Keratinocyte (primary cell): ENCODE measurements at regions not wholly inside any gene's neighbourhood (a gene's known extent, or its start where the extent isn't known, plus 50 kb on each side); places are given as distances from the start of the nearest gene placed in this dataset.

Source experiments
- DNase-seq: peaks from one replicate; pipeline ENCODE4 v3.0.0-alpha.2; 2011; ENCODE audit warnings: low read depth, missing footprints, low spot score
- FAIRE-seq: peaks from 2 replicates; lab custom pipeline; 2011; peaks lifted over from hg19 to GRCh38; lab: Jason Lieb, UNC
- H2AFZ ChIP-seq: 2 replicates; pipeline ENCODE4 v1.6.0; 2012; ENCODE audit warnings: low read length, control low read depth, inconsistent platforms; ENCODE audit not compliant: control insufficient read depth
- H3K27ac ChIP-seq: 2 replicates; pipeline ENCODE4 v1.5.1; 2011; ENCODE audit warnings: low read length; ENCODE audit not compliant: control insufficient read depth, insufficient read depth
- H3K27me3 ChIP-seq: 3 replicates; pipeline ENCODE4 v1.6.0; 2011; ENCODE audit warnings: low read length; ENCODE audit not compliant: control insufficient read depth, insufficient read depth; ENCODE audit errors: extremely low read depth
- H3K36me3 ChIP-seq, 2 experiments: 2 replicates in 1 of 2; 3 replicates in 1 of 2; pipeline ENCODE4 v1.5.1; 2011; ENCODE audit warnings: low read length in 2 of 2, mild to moderate bottlenecking in 1 of 2; ENCODE audit not compliant: control insufficient read depth in 2 of 2, insufficient read depth in 2 of 2; ENCODE audit errors: extremely low read depth in 1 of 2
- H3K4me1 ChIP-seq: 3 replicates; pipeline ENCODE4 v1.5.1; 2011; ENCODE audit warnings: low read length; ENCODE audit not compliant: control insufficient read depth, insufficient read depth; ENCODE audit errors: extremely low read depth
- H3K4me2 ChIP-seq: 3 replicates; pipeline ENCODE4 v1.6.0; 2011; ENCODE audit warnings: low read depth, low read length; ENCODE audit not compliant: control insufficient read depth, insufficient read depth; ENCODE audit errors: extremely low read depth
- H3K4me3 ChIP-seq, 3 experiments: fragments of 200-600 bp in 1 of 3; sonication (generic) in 1 of 3; 2 replicates in 2 of 3; 3 replicates in 1 of 3; pipeline ENCODE4 v1.5.1; 2011 to 2016; ENCODE audit warnings: low read length in 3 of 3, mild to moderate bottlenecking in 3 of 3, control low read depth in 2 of 3, inconsistent platforms in 1 of 3, low read depth in 1 of 3, mixed read lengths in 1 of 3, mixed run types in 1 of 3, moderate library complexity in 1 of 3; ENCODE audit not compliant: control insufficient read depth in 2 of 3, insufficient read depth in 2 of 3; ENCODE audit errors: extremely low read depth in 1 of 3
- H3K79me2 ChIP-seq: 2 replicates; pipeline ENCODE4 v1.6.0; 2012; ENCODE audit warnings: low read length; ENCODE audit not compliant: control insufficient read depth, insufficient read depth
- H3K9ac ChIP-seq: 3 replicates; pipeline ENCODE4 v1.6.0; 2011; ENCODE audit warnings: low read length; ENCODE audit not compliant: control insufficient read depth, insufficient read depth; ENCODE audit errors: extremely low read depth
- H3K9me1 ChIP-seq: 3 replicates; pipeline ENCODE4 v1.6.0; 2011; ENCODE audit warnings: low read length; ENCODE audit not compliant: control insufficient read depth, insufficient read depth; ENCODE audit errors: extremely low read depth
- H3K9me3 ChIP-seq: 2 replicates; pipeline ENCODE4 v1.5.1; 2012; ENCODE audit warnings: low read depth, low read length; ENCODE audit not compliant: control insufficient read depth
- H4K20me1 ChIP-seq: 3 replicates; pipeline ENCODE4 v1.6.0; 2011; ENCODE audit warnings: low read length; ENCODE audit not compliant: control insufficient read depth, insufficient read depth; ENCODE audit errors: extremely low read depth
- EZH2 ChIP-seq: IDR thresholded peaks from one replicate; pipeline ENCODE4 v1.6.1; 2012; ENCODE audit warnings: inconsistent platforms, mild to moderate bottlenecking, low read length, moderate library complexity
- dilution Hi-C: fragments of 300-500 bp; cut with MboI; formaldehyde crosslinking; loops from one replicate; pipeline ENCODE4 v1.7.0; 2020; ENCODE audit warnings: low sequenced_read_pairs; ENCODE audit not compliant: extremely low pct_ligation_motif_present
- TF ChIP-seq, protein P1 (sequence below), 3 experiments: IDR thresholded peaks in 1 of 3; conservative IDR thresholded peaks in 1 of 3; optimal IDR thresholded peaks in 1 of 3; 2 replicates in 2 of 3; 3 replicates in 1 of 3; pipeline versions ENCODE3 to v1.5.1; 2011; ENCODE audit warnings: low read length in 3 of 3, mild to moderate bottlenecking in 3 of 3, moderate library complexity in 2 of 3, control low read depth in 1 of 3, inconsistent platforms in 1 of 3; ENCODE audit not compliant: insufficient read depth in 2 of 3; ENCODE audit errors: extremely low read depth in 1 of 3

DNA sequence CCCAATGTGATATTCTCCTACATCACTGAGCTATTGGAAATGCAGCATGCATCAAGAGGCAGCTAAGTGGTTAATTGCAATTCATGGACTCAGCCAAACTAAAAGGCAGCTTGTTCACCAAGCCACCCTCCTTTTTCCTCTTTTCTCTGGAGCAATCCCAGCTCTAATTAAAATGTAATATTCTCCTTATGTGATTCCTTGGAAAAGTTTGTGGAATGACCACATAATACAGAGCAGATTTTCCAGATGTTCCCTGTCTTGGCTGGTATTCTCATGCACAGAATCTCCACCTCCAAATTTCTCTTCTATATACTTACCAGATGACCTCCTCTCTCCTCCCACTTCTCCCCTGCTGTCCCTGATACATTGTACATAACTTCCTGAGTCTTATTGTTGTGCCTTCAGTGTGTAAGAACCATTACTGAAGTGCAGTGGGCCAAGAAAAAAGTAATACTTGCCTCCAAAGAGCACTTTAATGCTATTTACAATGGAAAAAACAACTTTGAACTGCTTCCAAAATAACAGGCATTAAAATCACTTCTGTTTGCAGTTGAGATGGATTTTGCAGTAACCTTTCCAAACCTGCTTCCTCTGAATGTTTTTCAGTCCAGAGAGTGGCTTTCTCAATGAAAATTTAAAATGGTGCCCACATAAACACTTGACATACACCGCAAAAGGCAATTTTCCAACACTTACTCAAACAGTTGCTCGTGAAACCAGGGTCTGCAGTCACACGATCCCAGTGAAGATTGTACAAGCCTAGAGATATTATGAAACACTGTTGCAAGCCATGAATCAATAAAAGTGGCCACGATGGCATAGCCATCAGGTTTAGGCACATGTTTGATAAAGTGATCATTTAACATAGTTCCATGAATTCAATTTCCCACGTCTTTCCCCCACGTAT, 258.0 kb downstream of the MTX2 start:
- dilution Hi-C loops, result no loop called here
- no peaks in the 10 kb centered on the region for H4K20me1 ChIP-seq
- no peak for DNase-seq
- H3K4me3 ChIP-seq, result no peak overlapping the region
- no peak overlapping the region for H3K4me2 ChIP-seq
- TF ChIP-seq, protein P1, sequence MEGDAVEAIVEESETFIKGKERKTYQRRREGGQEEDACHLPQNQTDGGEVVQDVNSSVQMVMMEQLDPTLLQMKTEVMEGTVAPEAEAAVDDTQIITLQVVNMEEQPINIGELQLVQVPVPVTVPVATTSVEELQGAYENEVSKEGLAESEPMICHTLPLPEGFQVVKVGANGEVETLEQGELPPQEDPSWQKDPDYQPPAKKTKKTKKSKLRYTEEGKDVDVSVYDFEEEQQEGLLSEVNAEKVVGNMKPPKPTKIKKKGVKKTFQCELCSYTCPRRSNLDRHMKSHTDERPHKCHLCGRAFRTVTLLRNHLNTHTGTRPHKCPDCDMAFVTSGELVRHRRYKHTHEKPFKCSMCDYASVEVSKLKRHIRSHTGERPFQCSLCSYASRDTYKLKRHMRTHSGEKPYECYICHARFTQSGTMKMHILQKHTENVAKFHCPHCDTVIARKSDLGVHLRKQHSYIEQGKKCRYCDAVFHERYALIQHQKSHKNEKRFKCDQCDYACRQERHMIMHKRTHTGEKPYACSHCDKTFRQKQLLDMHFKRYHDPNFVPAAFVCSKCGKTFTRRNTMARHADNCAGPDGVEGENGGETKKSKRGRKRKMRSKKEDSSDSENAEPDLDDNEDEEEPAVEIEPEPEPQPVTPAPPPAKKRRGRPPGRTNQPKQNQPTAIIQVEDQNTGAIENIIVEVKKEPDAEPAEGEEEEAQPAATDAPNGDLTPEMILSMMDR (optimal IDR thresholded peaks at IDR 0.05 in 1 of 3, IDR thresholded peaks at IDR 0.05 in 1 of 3, conservative IDR thresholded peaks at IDR 0.05 in 1 of 3; ENCODE audit: extremely low read depth in 1 of 3, insufficient read depth in 2 of 3, low read length in 3 of 3), result no peak
- TF ChIP-seq EZH2, result no peak
- no peak for FAIRE-seq
- H3K9ac ChIP-seq, result no peak overlapping the region
- no peaks in the 10 kb centered on the region for H3K9me3 ChIP-seq
- no peaks in the 10 kb centered on the region for H3K4me1 ChIP-seq
- H3K27ac ChIP-seq, result no peak overlapping the region
- no peak overlapping the region for H2AFZ ChIP-seq
- no peaks in the 10 kb centered on the region for H3K36me3 ChIP-seq
- H3K79me2 ChIP-seq, result no peaks in the 10 kb centered on the region
- H3K9me1 ChIP-seq, result no peaks in the 10 kb centered on the region
- no peaks in the 10 kb centered on the region for H3K27me3 ChIP-seq

DNA sequence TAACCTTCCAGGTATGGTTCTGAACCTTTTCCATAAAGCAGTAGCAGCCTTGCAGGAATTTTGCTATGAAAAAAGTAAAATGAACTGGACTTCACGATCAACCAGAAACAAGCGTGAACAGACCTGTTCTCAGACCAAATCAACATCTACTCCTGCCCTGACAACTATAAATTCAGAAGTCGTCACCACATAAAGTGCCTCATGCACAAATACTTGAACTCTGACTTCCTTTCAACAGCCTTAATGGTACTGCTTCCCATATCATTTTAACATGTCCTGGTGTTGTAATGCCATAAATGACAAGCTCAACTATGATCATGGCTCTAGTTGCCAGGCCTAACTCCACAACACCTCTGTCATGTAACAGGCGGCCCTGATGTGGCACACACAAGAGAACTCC, 262.4 kb downstream of the MTX2 start:
- Histone ChIP-seq H3K4me3 (no peak overlapping the region), H3K9me3 (no peaks in the 10 kb centered on the region), H3K27me3 (no peaks in the 10 kb centered on the region), H3K4me2 (no peak overlapping the region), H3K9me1 (no peaks in the 10 kb centered on the region), H3K36me3 (no peaks in the 10 kb centered on the region), H2AFZ (no peak overlapping the region), H4K20me1 (no peaks in the 10 kb centered on the region), H3K79me2 (no peaks in the 10 kb centered on the region), H3K9ac (no peak overlapping the region), H3K4me1 (peaks cover 4% of the 10 kb centered on the region), H3K27ac (no peak overlapping the region)
- DNase-seq (no peak), FAIRE-seq (no peak)
- no peak for TF ChIP-seq EZH2
- TF ChIP-seq, protein P1 (optimal IDR thresholded peaks at IDR 0.05 in 1 of 3, IDR thresholded peaks at IDR 0.05 in 1 of 3, conservative IDR thresholded peaks at IDR 0.05 in 1 of 3; ENCODE audit: extremely low read depth in 1 of 3, insufficient read depth in 2 of 3, low read length in 3 of 3), result no peak
- dilution Hi-C loops, result no loop called here
